Type B pancreatic cell (in vitro differentiated cells): ENCODE measurements at regions not wholly inside any gene's neighbourhood (a gene's known extent, or its start where the extent isn't known, plus 50 kb on each side); places are given as distances from the start of the nearest gene placed in this dataset.
A peak's percentile ranks its signal among the peaks of the same experiment; 100 is the strongest.

Source experiments
- DNase-seq: peaks from one replicate; pipeline ENCODE4 v3.0.0; 2021; ENCODE audit warnings: mixed read lengths; ENCODE audit not compliant: unreplicated experiment; ENCODE audit errors: extremely low spot score
- H3K27ac Mint-ChIP-seq: 2 replicates; pipeline ENCODE4 v1.8.0; 2021; ENCODE audit warnings: mild to moderate bottlenecking, mixed read lengths
- H3K27me3 Mint-ChIP-seq: 2 replicates; pipeline ENCODE4 v1.8.0; 2021; ENCODE audit warnings: mixed read lengths
- H3K36me3 Mint-ChIP-seq: 2 replicates; pipeline ENCODE4 v1.8.0; 2021; ENCODE audit warnings: mixed read lengths
- H3K4me1 Mint-ChIP-seq: one replicate; pipeline ENCODE4 v1.8.0; 2021; ENCODE audit warnings: mixed read lengths; ENCODE audit not compliant: unreplicated experiment
- H3K4me3 Mint-ChIP-seq: 2 replicates; pipeline ENCODE4 v1.8.0; 2021; ENCODE audit warnings: mild to moderate bottlenecking, mixed read lengths
- H3K9me3 Mint-ChIP-seq: 2 replicates; pipeline ENCODE4 v1.8.0; 2021; ENCODE audit warnings: mixed read lengths
- CTCF ChIP-seq: fragments of 200-600 bp; sonication (generic); conservative IDR thresholded peaks from 2 replicates; pipeline ENCODE4 v1.5.0; 2021; ENCODE audit warnings: antibody characterized with exemption, mild to moderate bottlenecking

GRCh38 chr16:87238361-87238715 lies 78.9 kb downstream of the C16orf95 start:
- peaks cover 7% of the 10 kb centered on the region for H3K36me3 Mint-ChIP-seq
- H3K4me3 Mint-ChIP-seq, result no peak overlapping the region
- no peak for DNase-seq
- peak overlapping the region; percentile 63 for H3K27ac Mint-ChIP-seq
- H3K4me1 Mint-ChIP-seq, result peaks cover 28% of the 10 kb centered on the region
- peaks cover 4% of the 10 kb centered on the region for H3K9me3 Mint-ChIP-seq
- TF ChIP-seq CTCF, result no peak
- H3K27me3 Mint-ChIP-seq, result peaks cover 3% of the 10 kb centered on the region

- peaks cover 28% of the 10 kb centered on the region for H3K4me1 Mint-ChIP-seq
- peak overlapping the region; percentile 22 for H3K4me3 Mint-ChIP-seq
- H3K36me3 Mint-ChIP-seq, result peaks cover 7% of the 10 kb centered on the region
- peak overlapping the region; percentile 99 for H3K27ac Mint-ChIP-seq
- TF ChIP-seq CTCF, result no peak
- peaks cover 4% of the 10 kb centered on the region for H3K9me3 Mint-ChIP-seq
- H3K27me3 Mint-ChIP-seq, result peaks cover 3% of the 10 kb centered on the region
- no peak for DNase-seq
Measured at GRCh38 chr16:87239545-87239944, 77.6 kb downstream of the C16orf95 start.

DNA sequence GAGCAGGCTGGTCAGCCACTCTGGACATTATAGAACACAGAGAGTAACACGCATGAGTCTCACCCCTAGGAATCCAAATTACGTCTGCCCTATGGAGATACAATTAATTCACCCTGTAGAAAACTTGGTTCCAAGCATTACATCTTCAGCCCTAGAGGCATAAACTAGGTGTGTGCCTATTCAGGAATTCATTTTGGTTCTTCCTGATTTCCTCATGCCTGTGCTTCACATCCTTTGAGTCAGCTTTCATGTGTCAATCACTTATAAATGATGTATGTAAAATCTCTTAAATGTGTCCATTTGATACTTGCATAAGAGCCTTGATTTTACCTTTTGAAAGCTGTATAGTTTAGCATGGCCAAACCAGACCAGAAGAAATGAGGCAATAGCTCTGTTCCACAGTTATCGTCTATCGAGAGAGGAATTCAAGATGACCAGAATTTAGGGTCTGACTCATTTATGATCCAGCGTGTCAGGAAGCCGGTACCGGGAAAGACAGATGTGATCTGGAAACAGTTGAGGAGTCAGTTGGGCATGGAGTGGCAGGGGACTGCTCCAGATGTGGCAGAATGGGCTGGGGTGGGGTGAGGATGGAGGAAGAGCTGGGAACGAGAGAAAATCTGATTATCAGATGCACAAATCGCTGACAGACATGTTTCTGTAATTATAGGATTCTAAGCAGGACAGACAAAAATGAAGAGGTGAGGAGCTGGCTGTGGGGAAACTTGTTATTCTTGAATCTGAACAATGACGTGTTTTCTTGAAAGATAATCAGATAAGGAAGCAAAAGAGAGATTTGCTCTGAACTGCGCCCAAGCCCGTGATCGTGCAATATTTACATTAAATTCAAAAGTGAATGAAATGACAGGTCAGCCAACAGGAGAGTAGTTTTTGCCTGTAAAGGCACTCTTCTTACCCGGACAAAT lies 76.7 kb downstream of the C16orf95 start:
- DNase-seq, result no peak
- H3K27ac Mint-ChIP-seq, result peak overlapping the region; percentile 99
- H3K36me3 Mint-ChIP-seq, result peaks cover 7% of the 10 kb centered on the region
- TF ChIP-seq CTCF, result no peak
- peaks cover 4% of the 10 kb centered on the region for H3K9me3 Mint-ChIP-seq
- peaks cover 3% of the 10 kb centered on the region for H3K27me3 Mint-ChIP-seq
- peak overlapping the region; percentile 75 for H3K4me3 Mint-ChIP-seq
- H3K4me1 Mint-ChIP-seq, result peaks cover 33% of the 10 kb centered on the region

GRCh38 chr16:87241137-87241771 lies 75.9 kb downstream of the C16orf95 start:
- Mint-ChIP-seq H3K9me3 (peaks cover 4% of the 10 kb centered on the region), H3K4me3 (peak overlapping the region; percentile 75), H3K36me3 (peaks cover 7% of the 10 kb centered on the region), H3K27me3 (peaks cover 3% of the 10 kb centered on the region), H3K4me1 (peaks cover 36% of the 10 kb centered on the region), H3K27ac (peak overlapping the region; percentile 99)
- no peak for DNase-seq
- TF ChIP-seq CTCF, result no peak

DNA sequence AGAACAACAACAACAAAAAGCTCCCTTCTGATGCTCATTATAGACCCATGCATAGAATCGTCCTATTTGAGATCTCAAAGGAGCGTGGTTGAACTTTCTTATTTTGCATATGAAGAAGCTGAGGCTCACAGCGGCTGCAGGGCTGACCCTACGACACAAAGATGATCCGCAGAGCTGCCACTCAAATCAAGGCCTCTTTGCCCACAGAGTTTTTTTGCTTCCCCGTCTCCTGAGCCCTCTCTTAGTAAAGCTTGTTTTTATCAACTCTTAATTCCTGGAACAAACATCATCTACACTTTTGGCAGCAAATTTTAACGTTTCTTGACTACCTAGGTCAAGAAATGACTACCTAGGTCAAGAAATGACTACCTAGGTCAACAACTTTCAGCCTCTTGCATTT lies 73.7 kb downstream of the C16orf95 start:
- Mint-ChIP-seq H3K9me3 (peaks cover 4% of the 10 kb centered on the region), H3K4me3 (no peak overlapping the region), H3K36me3 (peaks cover 7% of the 10 kb centered on the region), H3K27ac (peak overlapping the region; percentile 50), H3K27me3 (peaks cover 3% of the 10 kb centered on the region), H3K4me1 (peaks cover 36% of the 10 kb centered on the region)
- TF ChIP-seq CTCF, result no peak
- no peak for DNase-seq
